ENCODE measurements at regions not wholly inside any gene's neighbourhood (a gene's known extent, or its start where the extent isn't known, plus 50 kb on each side); places are given as distances from the start of the nearest gene placed in this dataset.
"Not testable (repeated sequence)": the region's sequence is repeated elsewhere in the genome, so short reads cannot be mapped to it uniquely, and the experiment has no call there.

DNA sequence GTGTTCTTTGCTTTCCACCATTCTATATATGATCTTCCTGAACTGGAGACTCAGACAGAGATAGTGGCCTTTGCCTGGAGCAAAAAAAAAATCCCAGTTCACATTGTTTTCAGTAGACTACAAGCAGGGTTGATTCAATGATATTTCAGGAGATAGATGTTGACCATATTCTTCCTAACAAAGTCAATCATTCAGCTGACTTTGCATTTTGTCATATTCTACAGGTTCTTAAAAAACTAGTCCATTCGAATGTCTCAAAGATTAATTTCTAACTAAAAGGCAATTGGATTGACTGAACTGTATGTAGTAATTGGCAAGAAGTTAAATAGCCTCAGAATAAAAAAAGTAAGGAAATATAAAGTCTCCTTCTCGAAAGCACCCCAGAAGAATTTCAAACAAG lies 479.5 kb downstream of the NKX6-1 start:
- DNase-seq (ENCODE audit: low spot score), result no peak

DNA sequence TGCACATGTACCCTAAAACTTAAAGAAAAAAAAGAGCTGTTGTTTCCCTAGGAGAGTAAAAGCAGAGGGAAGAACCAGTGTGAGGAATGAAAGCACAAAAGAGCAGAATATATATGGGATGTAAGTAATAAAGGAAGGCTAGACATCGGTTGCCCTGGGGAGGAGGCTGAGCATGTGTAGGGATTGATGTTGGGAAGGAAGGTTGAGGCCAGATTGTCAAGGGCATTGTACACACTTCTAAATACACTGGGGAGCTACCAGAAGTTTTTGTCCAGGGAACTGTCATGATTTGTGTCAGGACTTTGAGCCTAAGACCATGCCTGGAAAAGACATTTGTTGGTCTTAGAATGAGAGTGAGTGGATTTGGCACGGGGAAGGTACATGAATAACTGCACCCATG lies 467.1 kb downstream of the GPAT3 start:
- no peak for DNase-seq (ENCODE audit: low spot score)

DNA sequence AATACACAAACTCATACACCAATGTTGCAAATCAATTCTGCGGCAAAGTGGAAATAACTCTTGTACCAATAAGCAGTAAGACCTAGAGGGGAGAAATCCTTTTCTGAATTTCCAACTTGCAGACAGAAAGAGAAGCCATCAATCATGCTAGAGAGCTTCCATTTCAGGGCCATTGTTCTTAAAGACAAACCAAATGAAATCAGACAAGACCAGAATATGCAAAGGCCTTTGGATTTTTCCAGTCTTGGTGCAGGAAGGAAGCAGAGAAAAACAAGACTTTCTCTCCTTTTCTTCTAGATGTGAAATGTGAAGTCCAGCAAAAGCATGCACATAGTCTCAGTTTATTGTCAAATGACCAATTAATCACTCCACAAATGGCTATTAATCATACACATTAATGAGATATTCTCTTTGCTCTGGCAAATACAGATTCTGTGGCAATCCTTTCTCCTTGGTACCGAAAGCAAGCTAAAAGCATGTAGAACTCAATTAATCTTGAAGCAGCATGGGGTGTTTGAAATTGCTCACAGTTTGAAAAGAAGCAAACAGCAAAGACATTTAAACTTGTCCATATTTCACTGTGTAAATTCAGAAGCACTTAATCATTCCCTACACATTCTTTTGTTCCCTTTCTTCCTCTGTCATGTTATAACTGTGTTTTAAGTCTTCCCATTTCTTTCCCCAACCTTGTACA lies 466.1 kb downstream of the GPAT3 start:
- DNase-seq (ENCODE audit: low spot score), result no peak

DNA sequence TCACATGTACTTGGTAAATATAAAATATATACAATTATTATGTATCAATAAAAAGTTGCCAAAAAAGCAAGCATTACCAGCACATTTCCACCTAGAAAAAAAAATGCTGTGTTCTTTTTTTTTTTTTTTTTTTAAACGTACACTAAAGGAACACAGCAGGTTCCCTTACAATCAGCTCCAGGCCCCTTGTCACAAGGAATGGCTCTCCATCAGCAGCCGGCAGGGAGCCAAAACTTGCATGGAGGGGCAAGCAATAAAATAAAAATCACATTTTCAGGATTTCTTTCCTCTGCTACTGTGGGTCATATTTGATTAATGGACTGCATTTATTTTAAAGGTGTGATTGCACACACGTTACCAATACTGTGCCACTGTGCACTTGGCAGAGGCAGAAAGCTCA lies 460.3 kb downstream of the GPAT3 start:
- no peak for DNase-seq (ENCODE audit: low spot score)

DNA sequence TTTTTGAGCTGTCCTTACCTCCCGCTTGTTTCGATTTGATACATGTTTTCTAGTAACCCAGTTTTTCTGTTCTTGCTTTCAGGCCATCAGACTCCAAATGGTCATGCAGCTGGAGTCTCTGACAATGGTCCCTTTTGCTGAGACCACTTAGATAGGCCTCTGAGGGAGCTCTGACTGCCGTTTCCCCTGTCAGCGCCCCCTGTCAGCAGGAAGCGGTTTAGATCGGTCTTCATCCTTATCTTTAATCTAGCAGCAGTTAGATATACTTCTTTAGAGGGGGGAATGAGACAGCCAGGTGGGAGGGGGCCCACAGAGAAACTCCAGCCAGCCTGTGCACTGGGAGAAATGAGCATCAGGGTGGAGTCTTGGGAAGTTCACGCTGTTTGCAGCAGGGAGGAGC lies 457.9 kb downstream of the GPAT3 start:
- no peak for DNase-seq (ENCODE audit: low spot score)

DNA sequence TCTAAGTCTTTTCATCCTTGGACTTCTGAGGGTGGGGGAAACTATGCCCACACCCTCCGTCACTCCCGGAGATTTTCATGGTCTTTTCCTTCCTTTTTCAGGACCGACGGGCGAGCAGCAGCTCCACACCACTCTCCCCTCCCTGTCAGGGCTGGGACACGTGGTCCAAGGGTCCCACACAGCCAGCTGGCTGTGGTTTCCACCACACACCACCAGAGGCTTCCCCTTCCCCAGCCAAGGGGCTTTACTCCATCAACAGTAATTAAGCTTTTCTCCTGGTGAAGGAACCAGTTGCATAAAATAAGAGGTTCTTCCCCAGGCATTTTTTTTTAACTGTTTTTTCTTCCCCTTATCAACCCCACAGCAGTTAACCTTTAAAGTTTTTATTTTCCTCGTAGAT lies 453.9 kb downstream of the GPAT3 start:
- no peak for DNase-seq (ENCODE audit: low spot score)

DNA sequence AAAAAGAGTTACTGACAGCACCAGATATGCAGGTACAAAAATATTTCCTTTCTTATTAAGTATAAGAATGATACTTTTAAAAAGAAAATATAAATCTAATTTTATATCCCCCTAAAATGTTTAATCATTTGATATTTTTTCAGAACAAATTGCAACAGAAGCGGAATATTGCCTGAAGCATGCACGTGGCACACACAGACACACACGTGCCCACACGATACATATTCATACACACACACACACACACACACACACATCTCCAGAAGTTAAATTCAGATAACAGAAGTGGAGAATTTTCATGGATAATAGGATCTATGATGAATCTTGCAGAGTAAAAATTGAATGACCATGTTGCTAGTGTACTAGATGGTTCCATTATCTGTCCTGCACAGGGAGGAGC lies 445.2 kb downstream of the GPAT3 start:
- DNase-seq (ENCODE audit: low spot score), result no peak

DNA sequence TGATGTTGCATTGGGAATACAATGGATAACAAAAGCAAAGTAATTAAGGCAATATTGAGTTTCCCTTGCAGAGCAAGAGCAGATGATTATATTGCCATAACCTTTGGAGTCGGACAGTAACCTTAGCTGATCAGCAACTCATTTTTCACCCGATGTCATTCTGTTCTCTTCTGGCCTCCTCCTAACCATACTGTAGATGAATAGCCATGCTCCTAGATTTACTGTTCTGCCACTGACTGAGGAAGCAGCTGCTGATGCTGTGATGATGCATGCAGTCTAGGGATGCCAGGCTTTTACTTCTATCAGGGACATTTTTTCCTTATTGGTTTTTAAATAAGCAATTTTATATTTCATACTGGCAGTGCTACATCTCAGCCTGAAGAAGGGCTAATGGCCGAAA lies 443.9 kb downstream of the GPAT3 start:
- DNase-seq (ENCODE audit: low spot score), result no peak

DNA sequence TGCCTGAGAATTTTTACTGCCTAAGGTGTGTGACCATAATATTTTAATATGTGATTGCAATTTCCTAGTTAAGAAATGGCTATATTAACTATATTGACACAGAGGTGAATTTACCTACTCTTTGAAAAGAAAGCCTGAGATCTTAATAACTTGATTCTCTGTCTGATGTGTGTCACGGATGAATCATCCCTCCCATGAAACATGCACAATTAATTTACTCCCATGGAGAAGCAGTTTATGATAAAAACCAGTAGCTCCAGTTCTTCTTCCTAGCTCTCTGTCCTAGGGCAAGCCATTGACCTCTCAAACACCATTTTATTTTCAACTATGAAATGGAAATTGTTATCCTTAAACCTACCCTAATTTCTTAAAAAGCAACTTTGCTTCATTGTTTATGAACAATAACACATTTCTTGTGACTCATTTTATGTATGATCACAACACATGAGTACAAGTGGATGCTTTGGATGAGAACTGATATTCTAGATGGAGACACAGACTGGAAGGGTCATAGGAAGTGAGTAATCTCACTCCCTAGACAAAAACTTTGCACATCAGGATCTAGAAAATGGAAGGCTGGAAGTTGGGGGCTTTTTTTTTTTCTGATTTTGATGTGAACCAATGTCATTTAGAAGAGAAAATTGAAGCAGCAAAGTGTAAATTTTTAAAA lies 438.3 kb downstream of the GPAT3 start:
- no peak for DNase-seq (ENCODE audit: low spot score)

DNA sequence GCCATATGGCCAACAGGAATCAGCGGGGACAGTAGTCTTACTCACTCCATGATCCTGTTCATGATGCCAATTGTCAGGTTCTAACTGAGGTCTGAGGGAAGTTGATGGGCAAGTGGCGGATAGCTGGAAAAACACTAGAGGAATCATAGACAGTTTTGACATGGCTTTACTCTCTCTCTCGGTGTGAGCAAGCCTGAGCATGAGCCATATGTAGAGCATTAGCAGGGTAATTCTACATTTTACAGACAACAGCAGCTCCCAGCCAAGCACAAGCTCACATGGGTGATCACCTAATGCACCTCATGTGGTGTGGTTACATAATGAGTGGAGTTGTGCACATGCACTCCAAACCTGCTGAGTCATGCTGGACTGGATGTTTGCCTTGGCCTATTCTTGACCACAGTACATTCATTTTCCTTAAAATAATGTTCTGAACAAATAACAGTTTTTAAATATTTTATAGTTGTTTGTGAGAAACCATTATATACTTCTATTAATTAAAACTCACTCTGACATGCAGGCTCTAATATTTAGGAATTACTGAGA lies 429.2 kb downstream of the GPAT3 start:
- no peak for DNase-seq (ENCODE audit: low spot score)

DNA sequence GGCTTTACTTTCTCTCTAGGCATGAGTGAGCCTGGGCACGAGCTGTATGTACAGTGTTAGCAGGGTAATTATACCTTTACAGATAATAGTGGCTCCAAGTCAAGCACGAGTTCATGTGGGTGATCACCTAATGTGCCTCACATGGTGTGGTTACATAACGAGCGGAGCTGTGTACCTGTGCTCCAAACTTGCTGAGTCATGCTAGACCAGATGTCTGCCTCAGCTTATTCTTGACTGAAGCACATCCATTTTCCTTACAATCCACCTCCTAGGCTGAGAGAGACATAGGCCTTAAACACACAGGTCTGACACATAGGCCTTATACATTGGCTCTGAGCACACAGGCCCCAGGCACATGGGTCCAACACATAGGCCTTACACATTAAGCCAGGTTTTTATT lies 426.6 kb downstream of the GPAT3 start:
- no peak for DNase-seq (ENCODE audit: low spot score)

DNA sequence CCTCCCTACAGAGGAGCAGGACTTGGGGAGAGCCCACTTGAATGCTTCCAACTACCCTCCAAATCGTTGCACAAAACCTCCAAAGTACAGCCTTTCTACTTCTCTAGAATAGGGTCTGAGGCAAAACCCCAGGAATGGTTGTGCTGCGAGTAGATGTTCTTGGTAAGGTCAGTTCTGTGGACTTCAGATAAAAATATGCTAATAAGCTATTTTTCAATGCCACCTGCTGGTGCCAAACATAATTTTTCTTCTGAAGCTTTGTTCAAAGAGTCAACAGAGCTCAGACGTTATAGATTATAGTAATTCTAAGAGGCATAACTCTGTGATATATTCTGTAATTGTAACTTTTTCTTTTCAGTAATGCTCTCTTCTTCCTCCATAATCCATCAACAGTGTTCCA lies 425.7 kb downstream of the GPAT3 start:
- DNase-seq (ENCODE audit: low spot score), result no peak

DNA sequence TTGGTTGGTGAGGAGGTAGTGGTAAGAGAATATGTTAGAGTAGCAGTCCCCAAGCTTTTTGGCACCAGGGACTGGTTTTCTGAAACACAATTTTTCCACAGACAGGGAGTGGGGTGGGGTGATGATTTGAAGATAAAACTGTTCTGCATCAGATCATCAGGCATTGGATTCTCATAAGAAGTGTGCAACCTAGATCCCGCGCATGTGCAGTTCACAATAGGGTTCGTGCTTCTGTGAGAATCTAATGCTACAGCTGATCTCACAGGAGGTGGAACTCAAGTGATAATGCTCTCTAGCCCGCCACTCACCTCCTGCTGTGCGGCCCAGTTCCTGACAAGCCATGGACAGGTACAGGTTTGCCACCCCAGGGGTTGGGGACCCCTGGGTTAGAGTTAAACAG lies 423.3 kb downstream of the GPAT3 start:
- no peak for DNase-seq (ENCODE audit: low spot score)

DNA sequence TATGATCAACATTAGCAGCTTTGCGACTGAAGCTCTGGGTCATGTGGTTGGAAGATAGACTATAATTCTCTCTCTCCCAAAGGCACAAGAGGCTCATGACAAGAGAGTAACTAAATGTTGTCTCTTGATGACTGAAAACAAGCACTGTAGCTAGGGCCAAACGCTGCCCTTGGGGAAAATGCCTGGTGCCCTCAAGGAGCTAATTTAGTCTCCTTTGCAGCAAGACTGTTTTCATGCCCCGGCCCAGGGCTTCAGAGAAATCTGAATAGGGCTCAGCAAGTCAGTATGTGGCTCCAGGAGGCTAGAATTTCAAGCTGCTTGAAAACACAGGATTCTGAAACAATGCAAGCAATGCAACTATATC lies 411.9 kb downstream of the GPAT3 start:
- no peak for DNase-seq (ENCODE audit: low spot score)

DNA sequence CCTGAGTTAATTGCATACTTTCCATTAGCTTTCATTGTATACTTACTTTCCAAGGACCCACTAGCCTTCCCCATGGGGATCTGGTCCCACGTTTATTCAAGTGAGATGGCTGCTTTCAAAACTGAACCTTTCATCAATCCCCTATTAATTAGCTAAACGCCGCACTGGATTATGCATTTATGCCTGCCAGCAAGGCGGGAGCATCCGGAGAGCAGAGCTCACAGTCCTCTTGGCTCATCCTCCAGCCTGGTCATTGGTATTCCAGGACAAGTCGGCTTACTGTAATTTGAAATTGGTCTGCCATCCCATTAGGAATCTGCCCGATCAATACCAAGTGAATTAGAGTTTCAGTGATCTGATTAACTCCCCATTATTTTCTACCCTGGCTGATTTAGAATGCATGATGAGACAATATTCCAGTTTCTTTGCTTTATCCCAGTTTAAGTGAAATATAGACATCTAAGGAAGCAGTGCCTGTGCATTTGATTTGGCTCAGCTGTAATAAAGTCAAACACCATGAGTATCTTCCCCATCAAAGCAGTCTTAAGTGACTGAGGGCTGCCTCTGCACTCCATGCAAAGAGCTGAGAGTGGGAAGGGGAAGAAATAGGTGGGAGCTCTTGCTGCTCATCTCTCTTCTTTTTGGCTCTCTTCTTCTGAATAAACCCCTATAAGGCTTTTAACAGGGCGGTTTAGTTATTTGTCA lies 411.4 kb downstream of the GPAT3 start:
- DNase-seq (ENCODE audit: low spot score), result no peak

DNA sequence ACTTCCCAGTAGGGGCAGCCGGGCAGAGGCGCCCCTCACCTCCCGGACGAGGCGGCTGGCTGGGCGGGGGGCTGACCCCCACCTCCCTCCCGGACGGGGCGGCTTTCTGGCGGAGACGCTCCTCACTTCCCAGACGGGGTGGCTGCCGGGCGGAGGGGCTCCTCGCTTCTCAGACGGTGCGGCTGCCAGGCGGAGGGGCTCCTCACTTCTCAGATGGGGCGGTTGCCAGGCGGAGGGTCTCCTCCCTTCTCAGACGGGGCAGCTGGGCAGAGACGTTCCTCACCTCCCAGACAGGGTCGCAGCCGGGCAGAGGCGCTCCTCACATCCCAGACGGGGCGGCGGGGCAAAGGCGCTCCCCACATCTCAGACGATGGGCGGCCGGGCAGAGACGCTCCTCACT lies 407.8 kb downstream of the GPAT3 start:
- DNase-seq (ENCODE audit: low spot score), result not testable (repeated sequence)

DNA sequence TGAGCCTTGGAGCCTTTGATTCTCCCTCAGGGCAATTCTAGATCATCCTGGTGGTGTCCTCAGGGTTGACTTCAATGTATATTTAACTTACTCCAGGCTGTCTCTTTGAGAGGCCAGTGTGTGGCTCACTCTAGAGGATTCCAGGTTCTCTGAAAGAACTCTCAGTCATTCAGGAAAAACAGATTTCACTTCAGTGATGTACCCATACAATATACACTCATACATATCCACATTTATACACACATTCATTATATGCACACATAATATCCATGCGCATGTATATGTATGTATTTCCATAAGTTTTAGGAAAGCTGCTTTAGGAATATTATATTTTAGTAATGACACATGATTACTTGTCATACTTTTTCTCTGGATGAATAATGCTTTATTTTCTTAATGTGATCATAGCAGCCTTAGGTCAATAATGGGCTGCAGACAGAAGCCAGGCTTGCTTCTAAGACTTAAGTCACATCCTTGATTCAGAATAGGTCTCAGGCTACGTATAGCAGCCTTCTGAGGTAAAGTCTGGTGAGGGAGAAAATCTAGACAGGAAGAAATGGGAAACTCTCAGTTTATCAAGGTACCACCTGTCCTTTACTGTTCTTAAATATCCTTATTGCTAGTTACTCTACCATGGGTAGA lies 397.0 kb downstream of the GPAT3 start:
- DNase-seq (ENCODE audit: low spot score), result no peak

DNA sequence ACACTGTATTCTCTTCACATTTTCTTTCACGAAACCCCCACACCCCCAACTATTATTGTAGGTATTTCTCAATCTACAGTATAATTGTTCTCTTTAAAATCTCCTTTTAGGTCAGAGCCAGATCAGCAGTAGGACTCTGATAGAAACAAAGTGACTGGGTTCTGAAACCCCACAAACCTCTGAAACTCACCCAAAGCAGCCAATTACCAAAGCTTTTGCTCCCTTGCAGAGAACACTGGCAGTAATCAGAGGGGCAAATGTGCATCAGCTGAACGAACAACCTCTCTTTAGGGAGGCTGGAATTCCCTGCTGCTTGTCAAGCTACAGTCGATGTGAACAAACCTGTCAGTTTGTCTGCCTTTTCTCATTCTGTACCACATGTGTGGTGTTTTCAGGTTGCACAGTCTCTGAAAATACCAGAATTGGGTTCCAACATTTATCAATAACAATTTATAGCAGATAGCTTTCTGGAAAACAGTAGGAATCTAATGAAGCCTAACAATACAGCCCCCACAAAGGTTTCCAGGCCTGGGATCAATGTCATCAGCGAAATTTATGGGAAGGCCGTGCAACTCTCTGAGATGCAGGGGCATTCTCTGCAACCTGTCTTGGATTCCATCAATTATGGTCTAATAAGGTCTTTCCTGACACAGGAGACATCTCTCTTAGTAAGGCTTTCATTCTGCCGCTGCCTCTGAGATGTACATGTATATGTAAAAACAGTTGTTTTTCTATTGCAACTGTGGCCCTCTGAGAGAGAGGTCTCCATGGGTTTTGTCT lies 395.9 kb downstream of the GPAT3 start:
- no peak for DNase-seq (ENCODE audit: low spot score)

DNA sequence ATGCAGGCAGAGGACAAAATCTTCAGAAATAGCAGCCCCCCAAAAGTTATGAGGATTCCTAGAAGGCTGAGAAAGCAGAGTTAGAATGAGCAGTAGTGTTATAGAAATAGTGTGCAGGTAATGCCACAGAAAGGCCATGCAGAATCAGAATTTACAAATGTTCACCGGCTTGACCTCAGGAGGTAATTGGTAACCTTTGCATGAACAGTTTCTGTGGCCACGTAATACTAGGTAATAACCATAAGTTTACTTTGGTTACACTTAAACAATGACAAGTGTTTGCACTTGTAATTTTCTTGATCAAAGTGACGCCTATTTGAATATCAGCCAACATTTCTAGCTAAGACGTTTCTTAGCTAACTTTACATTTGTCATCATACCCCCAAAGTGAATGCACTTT lies 393.6 kb downstream of the GPAT3 start:
- no peak for DNase-seq (ENCODE audit: low spot score)

DNA sequence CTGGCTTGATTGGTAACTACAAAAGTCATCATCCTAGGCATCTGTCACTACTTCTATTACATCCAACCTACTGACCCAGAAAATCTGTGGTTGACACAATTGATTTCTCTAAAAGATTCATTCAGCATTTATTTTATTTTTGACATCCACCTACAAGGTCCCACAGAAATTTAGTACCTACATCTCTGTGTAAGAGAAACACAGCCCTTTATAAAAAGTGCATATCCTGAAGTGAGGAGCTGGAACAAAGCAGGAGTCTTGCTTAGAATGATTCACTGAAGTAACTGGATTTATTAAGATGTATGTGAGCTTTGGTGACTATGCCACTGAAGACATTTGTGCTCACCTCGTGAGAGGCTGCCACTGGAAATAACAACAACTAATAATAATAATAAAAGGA lies 391.0 kb downstream of the GPAT3 start:
- DNase-seq (ENCODE audit: low spot score), result no peak

DNA sequence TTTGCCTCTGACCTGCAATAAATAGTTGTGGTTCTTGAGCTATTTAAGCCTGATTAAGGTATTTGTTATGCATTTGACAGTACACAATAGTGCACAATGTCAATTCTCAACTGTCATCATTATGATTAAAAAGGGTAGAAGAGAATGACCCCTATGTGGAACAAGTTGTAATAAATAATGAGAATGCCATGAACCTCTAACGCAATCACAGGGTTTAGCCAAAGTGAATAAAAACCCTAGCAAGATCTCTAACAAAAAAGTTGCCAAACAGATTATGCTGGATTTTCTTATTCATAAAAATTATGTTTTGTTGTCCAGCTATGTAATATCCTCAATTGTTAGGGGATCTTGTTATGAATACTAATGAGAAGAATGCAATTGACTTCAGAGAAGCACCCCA lies 387.4 kb downstream of the GPAT3 start:
- DNase-seq (ENCODE audit: low spot score), result no peak

DNA sequence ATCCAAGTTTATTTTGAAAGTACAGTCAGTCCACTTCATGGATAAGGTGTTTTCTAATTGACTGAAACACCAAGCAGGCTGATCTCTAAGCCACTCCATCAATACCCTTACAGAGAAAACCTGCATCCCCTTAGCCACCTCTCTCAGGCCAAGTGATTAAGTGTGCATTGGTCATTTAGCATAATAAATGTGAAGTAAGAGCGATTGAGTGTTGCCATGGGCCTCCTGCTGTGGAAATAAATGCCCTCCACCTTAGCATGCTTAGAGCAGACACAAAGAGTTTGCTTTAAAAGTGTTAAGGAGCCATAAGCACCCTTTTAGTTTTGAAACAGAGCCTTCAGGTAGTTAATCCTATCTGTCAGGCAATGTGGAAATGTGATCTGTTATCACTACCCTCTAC lies 386.5 kb downstream of the GPAT3 start:
- DNase-seq (ENCODE audit: low spot score), result no peak
